Muscle layer of duodenum (tissue), 2 donors: ENCODE measurements at regions not wholly inside any gene's neighbourhood (a gene's known extent, or its start where the extent isn't known, plus 50 kb on each side); places are given as distances from the start of the nearest gene placed in this dataset.

Experiments used
- H3K27ac ChIP-seq: one replicate; pipeline ENCODE4 v1.7.0; 2013; ENCODE audit warnings: mild to moderate bottlenecking, low read length
- H3K27me3 ChIP-seq: one replicate; pipeline ENCODE4 v1.7.0; 2013; ENCODE audit warnings: low read depth, mild to moderate bottlenecking, control low read depth, low read length
- H3K36me3 ChIP-seq, 2 donors: one replicate each; pipeline ENCODE4 v1.7.0; 2013; ENCODE audit warnings: low read length in 2 of 2, control low read depth in 1 of 2, mild to moderate bottlenecking in 1 of 2; ENCODE audit not compliant: insufficient read depth in 2 of 2, control insufficient read depth in 1 of 2
- H3K4me1 ChIP-seq, 2 donors: one replicate each; pipeline ENCODE4 v1.7.0; 2013; ENCODE audit warnings: low read length in 2 of 2, mild to moderate bottlenecking in 2 of 2, control low read depth in 1 of 2, moderate library complexity in 1 of 2; ENCODE audit not compliant: insufficient read depth in 2 of 2, control insufficient read depth in 1 of 2
- H3K4me3 ChIP-seq, 2 donors: one replicate each; pipeline ENCODE4 v1.7.0; 2013; ENCODE audit warnings: low read length in 2 of 2, low read depth in 1 of 2, mild to moderate bottlenecking in 1 of 2
- H3K9me3 ChIP-seq, 2 donors: one replicate each; pipeline ENCODE4 v1.7.0; 2013; ENCODE audit warnings: low read length in 2 of 2, control low read depth in 1 of 2, mild to moderate bottlenecking in 1 of 2; ENCODE audit not compliant: control insufficient read depth in 1 of 2
- donor health status: healthy.

- H3K4me1 ChIP-seq = no peaks in the 10 kb centered on the region
- H3K27me3 ChIP-seq = no peaks in the 10 kb centered on the region
- H3K4me3 ChIP-seq = no peak overlapping the region
- H3K27ac ChIP-seq = no peak overlapping the region
- no peaks in the 10 kb centered on the region for H3K36me3 ChIP-seq
- H3K9me3 ChIP-seq = no peaks in the 10 kb centered on the region
These were observed 693.7 kb downstream of the PLCL1 start for GRCh38 chr2:198498048-198498447.

DNA sequence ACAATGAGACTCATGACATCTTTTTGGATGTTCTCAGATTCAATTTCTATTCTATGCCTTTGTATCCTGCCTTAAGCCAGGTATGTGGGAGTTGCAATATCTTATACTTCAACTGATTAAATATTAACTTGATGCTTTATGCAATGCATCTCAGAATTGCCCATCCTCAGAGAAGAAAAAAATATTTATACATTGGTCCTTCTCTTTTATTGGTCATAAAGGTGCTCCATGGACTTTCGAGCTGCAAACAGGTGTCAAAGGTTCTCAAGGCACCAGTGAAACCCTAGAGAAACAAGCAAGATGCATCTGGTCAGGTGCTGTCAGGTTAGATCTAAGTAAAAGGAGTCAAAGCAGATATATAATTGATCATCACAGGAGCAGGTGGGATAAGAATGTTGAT, 690.5 kb downstream of the PLCL1 start:
- no peak overlapping the region for H3K4me3 ChIP-seq
- H3K9me3 ChIP-seq = no peaks in the 10 kb centered on the region
- H3K36me3 ChIP-seq = no peaks in the 10 kb centered on the region
- H3K27me3 ChIP-seq = no peaks in the 10 kb centered on the region
- no peak overlapping the region for H3K27ac ChIP-seq
- no peaks in the 10 kb centered on the region for H3K4me1 ChIP-seq

GRCh38 chr2:198490748-198491147, 686.4 kb downstream of the PLCL1 start:
- peaks cover 0 to 4% of the 10 kb centered on the region in 2 donors for H3K9me3 ChIP-seq
- no peak overlapping the region for H3K27ac ChIP-seq
- no peaks in the 10 kb centered on the region for H3K27me3 ChIP-seq
- no peaks in the 10 kb centered on the region for H3K36me3 ChIP-seq
- no peak overlapping the region for H3K4me3 ChIP-seq
- no peaks in the 10 kb centered on the region for H3K4me1 ChIP-seq

DNA sequence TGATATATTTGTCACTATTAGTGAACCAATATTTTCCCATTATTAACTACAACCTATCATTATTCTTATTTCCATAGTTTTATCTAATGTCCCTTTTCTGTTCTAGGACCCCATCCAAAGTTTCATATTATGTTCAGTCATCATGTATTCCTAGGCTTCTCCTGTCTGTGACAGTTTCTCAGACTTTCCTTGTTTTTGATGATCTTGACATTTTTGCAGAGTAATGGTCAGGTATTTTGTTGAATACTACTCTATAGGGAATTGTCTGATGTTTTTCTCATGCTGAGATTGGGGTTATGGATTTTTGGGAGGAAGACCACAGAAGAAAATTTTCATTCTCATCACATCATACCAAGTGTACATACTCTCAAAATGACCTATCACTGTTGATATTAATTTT, 684.6 kb downstream of the PLCL1 start:
- Histone ChIP-seq H3K36me3 (no peaks in the 10 kb centered on the region), H3K9me3 (peaks cover 0 to 4% of the 10 kb centered on the region in 2 donors), H3K27ac (no peak overlapping the region), H3K4me1 (no peaks in the 10 kb centered on the region), H3K27me3 (no peaks in the 10 kb centered on the region), H3K4me3 (no peak overlapping the region)

GRCh38 chr2:198483051-198483450, 678.7 kb downstream of the PLCL1 start:
- no peaks in the 10 kb centered on the region for H3K4me1 ChIP-seq
- H3K27me3 ChIP-seq = no peaks in the 10 kb centered on the region
- H3K4me3 ChIP-seq = no peak overlapping the region
- no peaks in the 10 kb centered on the region for H3K36me3 ChIP-seq
- H3K27ac ChIP-seq = no peak overlapping the region
- H3K9me3 ChIP-seq = no peaks in the 10 kb centered on the region

DNA sequence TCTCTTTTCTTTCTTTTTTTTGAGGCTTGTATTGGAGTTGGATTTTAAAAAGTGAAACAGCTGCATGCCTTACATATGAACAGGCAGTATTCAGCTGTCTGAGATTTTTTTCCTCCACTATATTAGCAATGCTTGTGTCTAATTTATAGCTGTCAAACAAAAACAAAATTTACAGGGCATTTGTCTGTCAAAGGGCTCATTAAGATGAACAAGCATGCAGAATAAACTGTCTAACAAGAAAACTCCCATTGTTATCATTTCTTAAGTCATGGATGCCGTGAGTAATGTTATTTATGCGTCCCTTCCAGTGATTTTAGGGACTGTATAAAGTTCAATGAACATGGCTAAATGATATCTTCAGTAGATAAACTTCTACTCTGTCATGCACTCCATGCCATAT, 674.7 kb downstream of the PLCL1 start:
- Histone ChIP-seq H3K36me3 (no peaks in the 10 kb centered on the region), H3K27ac (no peak overlapping the region), H3K4me1 (no peaks in the 10 kb centered on the region), H3K27me3 (no peaks in the 10 kb centered on the region), H3K9me3 (no peaks in the 10 kb centered on the region), H3K4me3 (no peak overlapping the region)

DNA sequence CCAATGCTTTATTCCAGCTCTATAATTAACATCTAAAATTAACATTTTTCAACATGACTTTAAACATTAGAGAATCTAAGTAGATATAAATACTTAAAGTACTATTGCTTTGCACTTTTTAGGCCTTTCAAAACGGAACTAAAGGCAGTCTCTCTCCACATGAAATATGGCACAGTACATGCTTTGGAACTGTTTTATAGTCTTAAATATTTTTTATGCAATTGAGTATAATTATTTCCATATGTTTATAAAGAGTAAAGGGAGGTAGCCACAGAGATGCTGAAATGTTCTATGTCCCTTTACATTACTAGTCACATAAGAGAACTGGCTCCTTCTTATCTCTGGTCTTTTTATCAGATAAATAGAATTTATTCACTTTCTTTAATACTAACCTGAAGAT, 674.0 kb downstream of the PLCL1 start:
- H3K36me3 ChIP-seq = no peaks in the 10 kb centered on the region
- no peak overlapping the region for H3K27ac ChIP-seq
- no peaks in the 10 kb centered on the region for H3K4me1 ChIP-seq
- no peak overlapping the region for H3K4me3 ChIP-seq
- no peaks in the 10 kb centered on the region for H3K9me3 ChIP-seq
- no peaks in the 10 kb centered on the region for H3K27me3 ChIP-seq

- Histone ChIP-seq H3K36me3 (no peaks in the 10 kb centered on the region), H3K27ac (no peak overlapping the region), H3K9me3 (no peaks in the 10 kb centered on the region), H3K27me3 (no peaks in the 10 kb centered on the region), H3K4me1 (no peaks in the 10 kb centered on the region), H3K4me3 (no peak overlapping the region)
These were observed 671.6 kb downstream of the PLCL1 start for GRCh38 chr2:198476007-198476406.

- Histone ChIP-seq H3K27me3 (no peaks in the 10 kb centered on the region), H3K36me3 (no peaks in the 10 kb centered on the region), H3K4me3 (no peak overlapping the region), H3K4me1 (no peaks in the 10 kb centered on the region), H3K27ac (no peak overlapping the region), H3K9me3 (no peaks in the 10 kb centered on the region)
These were observed 666.9 kb downstream of the PLCL1 start for GRCh38 chr2:198471291-198471690.

GRCh38 chr2:198468136-198468535, 663.7 kb downstream of the PLCL1 start:
- Histone ChIP-seq H3K4me3 (no peak overlapping the region), H3K27ac (no peak overlapping the region), H3K4me1 (no peaks in the 10 kb centered on the region), H3K27me3 (no peaks in the 10 kb centered on the region), H3K36me3 (no peaks in the 10 kb centered on the region), H3K9me3 (no peaks in the 10 kb centered on the region)

DNA sequence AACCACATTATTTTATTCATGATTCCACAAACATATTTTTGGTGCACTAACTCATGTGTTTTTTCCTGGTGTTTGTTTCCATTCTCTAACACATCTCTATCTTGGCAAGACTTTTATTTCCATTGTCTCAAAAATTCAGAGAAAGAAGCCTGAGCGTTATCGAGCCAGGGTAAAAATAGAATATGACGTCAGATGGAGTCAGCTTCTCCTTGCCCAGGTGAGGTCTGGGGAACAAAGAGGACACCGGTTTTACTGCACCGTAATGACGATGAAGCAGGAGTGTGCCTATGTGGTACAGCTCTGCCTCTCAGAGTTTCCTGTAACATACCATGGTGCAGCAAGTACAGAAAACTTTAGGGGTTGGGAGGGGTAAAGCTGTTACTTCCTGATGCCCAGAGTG, 661.6 kb downstream of the PLCL1 start:
- Histone ChIP-seq H3K4me3 (no peak overlapping the region), H3K27me3 (no peaks in the 10 kb centered on the region), H3K9me3 (no peaks in the 10 kb centered on the region), H3K36me3 (no peaks in the 10 kb centered on the region), H3K4me1 (no peaks in the 10 kb centered on the region), H3K27ac (no peak overlapping the region)

DNA sequence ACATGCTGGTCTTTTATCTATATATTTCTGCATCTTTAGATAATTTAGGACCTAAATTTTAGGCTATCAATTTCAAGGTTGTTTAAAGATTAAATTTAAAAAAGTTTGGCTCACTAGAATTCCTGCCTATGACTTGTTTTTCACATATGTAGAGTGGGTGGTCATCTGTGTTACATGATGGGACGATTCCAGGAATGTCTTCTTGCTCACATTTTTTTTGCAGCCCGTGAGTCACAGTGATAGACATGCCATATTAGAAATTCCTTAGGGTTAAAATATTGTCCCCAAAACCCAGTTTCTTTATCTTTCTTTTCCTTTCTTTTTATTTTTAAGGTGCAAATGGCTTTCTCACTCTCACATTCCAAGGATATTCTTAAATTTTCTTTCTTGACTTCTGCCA, 652.0 kb downstream of the PLCL1 start:
- Histone ChIP-seq H3K4me1 (no peaks in the 10 kb centered on the region), H3K4me3 (no peak overlapping the region), H3K9me3 (no peaks in the 10 kb centered on the region), H3K36me3 (no peaks in the 10 kb centered on the region), H3K27ac (no peak overlapping the region), H3K27me3 (no peaks in the 10 kb centered on the region)
